H1 (cell line): ENCODE measurements at regions not wholly inside any gene's neighbourhood (a gene's known extent, or its start where the extent isn't known, plus 50 kb on each side); places are given as distances from the start of the nearest gene placed in this dataset.

Source experiments
- ATF2 ChIP-seq: IDR thresholded peaks from 2 replicates; pipeline ENCODE4 v1.6.1; 2012; ENCODE audit warnings: low read length, inconsistent platforms
- CBX5 ChIP-seq: fragments of 300-800, 300-1000 bp; sonication (generic); IDR thresholded peaks from 2 replicates; pipeline ENCODE4 v1.7.1; 2016; ENCODE audit warnings: antibody characterized with exemption, low read length, low read depth
- CHD7 ChIP-seq: fragments of 300-600 bp; sonication (generic); IDR thresholded peaks from 2 replicates; pipeline ENCODE4 v1.7.1; 2012; ENCODE audit warnings: low read length, moderate library complexity, mild to moderate bottlenecking, inconsistent platforms; ENCODE audit not compliant: insufficient replicate concordance
- KDM4A ChIP-seq: IDR thresholded peaks from one replicate; pipeline ENCODE4 v1.7.1; 2012; ENCODE audit warnings: low read depth, mild to moderate bottlenecking, moderate library complexity, low read length, inconsistent platforms; ENCODE audit not compliant: severe bottlenecking
- YY1 ChIP-seq: IDR thresholded peaks from 2 replicates; pipeline ENCODE4 v1.6.1; 2011; ENCODE audit warnings: low read depth, mild to moderate bottlenecking, low read length

GRCh38 chr17:83026311-83026811, 53.0 kb upstream of the METRNL start (continued):
- TF ChIP-seq KDM4A (no peak), CBX5 (no peak), ATF2 (no peak), YY1 (no peak), CHD7 (no peak)
